ENCODE measurements at regions not wholly inside any gene's neighbourhood (a gene's known extent, or its start where the extent isn't known, plus 50 kb on each side); places are given as distances from the start of the nearest gene placed in this dataset.

GRCh38 chr7:152551304-152552036 lies 115.7 kb upstream of the KMT2C start:
- TF ChIP-seq CTCF (IDR thresholded peaks at IDR 0.05; ENCODE audit: borderline replicate concordance, extremely low read depth, low read length, poor library complexity, severe bottlenecking) (no peak), EZH2 (IDR thresholded peaks at IDR 0.05; ENCODE audit: borderline replicate concordance, low read depth, low read length, severe bottlenecking) (no peak)
